ENCODE measurements at regions not wholly inside any gene's neighbourhood (a gene's known extent, or its start where the extent isn't known, plus 50 kb on each side); places are given as distances from the start of the nearest gene placed in this dataset.

DNA sequence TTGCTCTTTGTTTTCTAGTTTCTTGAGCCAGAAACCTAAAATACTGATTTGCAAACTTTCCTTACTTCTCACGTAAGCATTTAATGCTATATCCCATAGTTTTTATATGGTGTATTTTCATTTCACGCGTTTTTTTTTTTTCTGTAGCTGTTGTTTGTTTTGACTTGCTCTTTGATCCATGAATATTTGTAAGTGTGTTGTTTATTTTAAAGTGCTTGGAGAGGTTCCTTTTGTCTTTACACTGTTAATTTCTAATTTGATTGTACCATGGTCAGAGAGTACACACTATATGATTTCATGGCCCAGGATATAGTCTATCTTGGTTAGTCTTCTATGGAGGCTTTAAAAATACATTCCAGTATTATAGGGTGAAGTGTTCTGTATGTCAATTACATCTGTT, 84.8 kb upstream of the RNF217 start:
- POLR2A ChIA-PET (ENCODE audit: low non-redundant PET), result no interaction called here
- Histone ChIP-seq H3K36me3 (ENCODE audit: insufficient read depth, low read length, poor library complexity, severe bottlenecking) (no peaks in the 10 kb centered on the region), H3K4me1 (ENCODE audit: insufficient read depth, low read length, poor library complexity, severe bottlenecking) (peaks cover 14% of the 10 kb centered on the region), H3K27ac (ENCODE audit: low read depth, low read length, poor library complexity, severe bottlenecking) (no peak overlapping the region), H3K27me3 (replicated peaks; ENCODE audit: insufficient read depth, low read depth, low read length, poor library complexity) (no peaks in the 10 kb centered on the region), H3K9me3 (ENCODE audit: low read depth, low read length, poor library complexity, severe bottlenecking) (no peaks in the 10 kb centered on the region), H3K4me3 (ENCODE audit: low read depth, low read length, poor library complexity, severe bottlenecking) (no peak overlapping the region)
- no peak for DNase-seq (ENCODE audit: low spot score)
- TF ChIP-seq EZH2 (IDR thresholded peaks at IDR 0.05; ENCODE audit: borderline replicate concordance, low read depth, low read length, poor library complexity, severe bottlenecking), result no peak
- TF ChIP-seq, protein P1, sequence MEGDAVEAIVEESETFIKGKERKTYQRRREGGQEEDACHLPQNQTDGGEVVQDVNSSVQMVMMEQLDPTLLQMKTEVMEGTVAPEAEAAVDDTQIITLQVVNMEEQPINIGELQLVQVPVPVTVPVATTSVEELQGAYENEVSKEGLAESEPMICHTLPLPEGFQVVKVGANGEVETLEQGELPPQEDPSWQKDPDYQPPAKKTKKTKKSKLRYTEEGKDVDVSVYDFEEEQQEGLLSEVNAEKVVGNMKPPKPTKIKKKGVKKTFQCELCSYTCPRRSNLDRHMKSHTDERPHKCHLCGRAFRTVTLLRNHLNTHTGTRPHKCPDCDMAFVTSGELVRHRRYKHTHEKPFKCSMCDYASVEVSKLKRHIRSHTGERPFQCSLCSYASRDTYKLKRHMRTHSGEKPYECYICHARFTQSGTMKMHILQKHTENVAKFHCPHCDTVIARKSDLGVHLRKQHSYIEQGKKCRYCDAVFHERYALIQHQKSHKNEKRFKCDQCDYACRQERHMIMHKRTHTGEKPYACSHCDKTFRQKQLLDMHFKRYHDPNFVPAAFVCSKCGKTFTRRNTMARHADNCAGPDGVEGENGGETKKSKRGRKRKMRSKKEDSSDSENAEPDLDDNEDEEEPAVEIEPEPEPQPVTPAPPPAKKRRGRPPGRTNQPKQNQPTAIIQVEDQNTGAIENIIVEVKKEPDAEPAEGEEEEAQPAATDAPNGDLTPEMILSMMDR (conservative IDR thresholded peaks at IDR 0.05; ENCODE audit: low read depth, low read length), result no peak
- intact Hi-C loops (cut with micrococcal nuclease; ENCODE audit: unreplicated experiment), result loop anchor here (10.0 kb wide), 1 partner anchor 1097 kb away; no protein-coding TSS in a partner anchor
- CTCF ChIA-PET, result no interaction called here
- no TSS peak for BruUV-seq (replicated peaks)

DNA sequence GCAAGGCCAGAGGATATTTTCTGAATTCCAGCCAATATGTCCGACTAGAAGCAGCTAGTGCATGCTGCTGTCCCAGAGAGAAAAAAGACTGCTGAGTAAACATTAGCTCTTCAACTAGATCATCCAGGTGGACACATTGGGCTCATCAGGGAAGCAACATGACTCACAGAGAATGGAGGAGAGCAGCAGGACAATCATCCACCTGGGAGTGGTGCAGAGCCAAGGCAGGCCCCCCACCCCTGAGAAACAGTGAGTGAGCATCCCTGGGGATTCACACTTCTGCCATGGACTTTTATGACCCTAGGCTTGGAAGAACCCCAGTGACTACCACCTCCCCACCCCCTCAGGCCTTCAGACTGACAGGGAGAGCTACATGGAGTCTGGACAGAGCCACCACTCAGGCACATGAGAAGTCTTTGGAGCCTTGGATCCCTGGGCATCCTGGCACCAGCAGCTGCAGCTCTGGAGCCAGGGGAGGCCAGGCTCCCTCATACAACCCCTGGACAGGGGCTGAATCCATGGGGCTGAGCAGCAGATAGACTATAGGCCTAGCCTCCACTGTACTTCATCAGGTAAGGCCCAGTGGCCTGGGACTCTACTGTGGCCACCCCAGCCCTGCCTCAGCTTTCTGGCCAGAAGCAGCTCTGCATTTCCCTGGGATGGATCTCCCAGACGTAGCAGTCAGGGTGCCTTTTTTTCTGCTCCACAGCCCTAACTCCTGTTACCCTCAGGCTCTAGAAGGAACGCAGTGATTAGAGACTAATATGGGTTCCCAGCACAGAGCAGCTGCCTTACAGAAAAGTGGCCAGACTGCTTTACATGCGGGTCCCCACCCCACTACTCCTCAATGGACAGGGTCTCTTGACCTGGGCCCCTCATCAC, 82.9 kb upstream of the RNF217 start:
- H3K36me3 ChIP-seq (ENCODE audit: insufficient read depth, low read length, poor library complexity, severe bottlenecking), result no peaks in the 10 kb centered on the region
- H3K27ac ChIP-seq (ENCODE audit: low read depth, low read length, poor library complexity, severe bottlenecking), result no peak overlapping the region
- no peaks in the 10 kb centered on the region for H3K9me3 ChIP-seq (ENCODE audit: low read depth, low read length, poor library complexity, severe bottlenecking)
- TF ChIP-seq, protein P1 (conservative IDR thresholded peaks at IDR 0.05; ENCODE audit: low read depth, low read length), result no peak
- no peak for TF ChIP-seq EZH2 (IDR thresholded peaks at IDR 0.05; ENCODE audit: borderline replicate concordance, low read depth, low read length, poor library complexity, severe bottlenecking)
- no peaks in the 10 kb centered on the region for H3K27me3 ChIP-seq (replicated peaks; ENCODE audit: insufficient read depth, low read depth, low read length, poor library complexity)
- intact Hi-C loops (cut with micrococcal nuclease; ENCODE audit: unreplicated experiment), result loop anchor here (10.0 kb wide), 1 partner anchor 1095 kb away; no protein-coding TSS in a partner anchor
- no TSS peak for BruUV-seq (replicated peaks)
- CTCF ChIA-PET, result no interaction called here
- H3K4me1 ChIP-seq (ENCODE audit: insufficient read depth, low read length, poor library complexity, severe bottlenecking), result peaks cover 29% of the 10 kb centered on the region
- no peak for DNase-seq (ENCODE audit: low spot score)
- H3K4me3 ChIP-seq (ENCODE audit: low read depth, low read length, poor library complexity, severe bottlenecking), result no peak overlapping the region
- POLR2A ChIA-PET (ENCODE audit: low non-redundant PET), result no interaction called here

GRCh38 chr6:124879992-124880355, 82.3 kb upstream of the RNF217 start:
- CTCF ChIA-PET, result no interaction called here
- Histone ChIP-seq H3K27me3 (replicated peaks; ENCODE audit: insufficient read depth, low read depth, low read length, poor library complexity) (no peaks in the 10 kb centered on the region), H3K4me1 (ENCODE audit: insufficient read depth, low read length, poor library complexity, severe bottlenecking) (peaks cover 36% of the 10 kb centered on the region), H3K27ac (ENCODE audit: low read depth, low read length, poor library complexity, severe bottlenecking) (no peak overlapping the region), H3K9me3 (ENCODE audit: low read depth, low read length, poor library complexity, severe bottlenecking) (no peaks in the 10 kb centered on the region), H3K36me3 (ENCODE audit: insufficient read depth, low read length, poor library complexity, severe bottlenecking) (no peaks in the 10 kb centered on the region), H3K4me3 (ENCODE audit: low read depth, low read length, poor library complexity, severe bottlenecking) (no peak overlapping the region)
- DNase-seq (ENCODE audit: low spot score), result no peak
- intact Hi-C loops (cut with micrococcal nuclease; ENCODE audit: unreplicated experiment), result loop anchor here (10.0 kb wide), 1 partner anchor 1095 kb away; no protein-coding TSS in a partner anchor
- POLR2A ChIA-PET (ENCODE audit: low non-redundant PET), result no interaction called here
- BruUV-seq (replicated peaks), result no TSS peak
- TF ChIP-seq, protein P1 (conservative IDR thresholded peaks at IDR 0.05; ENCODE audit: low read depth, low read length), result no peak
- TF ChIP-seq EZH2 (IDR thresholded peaks at IDR 0.05; ENCODE audit: borderline replicate concordance, low read depth, low read length, poor library complexity, severe bottlenecking), result no peak
